Uterus (tissue), 2 donors: ENCODE measurements at regions not wholly inside any gene's neighbourhood (a gene's known extent, or its start where the extent isn't known, plus 50 kb on each side); places are given as distances from the start of the nearest gene placed in this dataset.

Source experiments
- POLR2A ChIP-seq, 2 donors: fragments of 450-650 bp; IDR thresholded peaks; one replicate each; pipeline ENCODE4 v1.6.1; 2016; ENCODE audit warnings: antibody characterized with exemption in 2 of 2, mild to moderate bottlenecking in 1 of 2, moderate library complexity in 1 of 2
- TF ChIP-seq, protein P1 (sequence below), 4 experiments: fragments of 200-600 bp in 2 of 4; fragments of 450-650 bp in 2 of 4; sonication (generic) in 2 of 4; IDR thresholded peaks; one replicate each; pipeline ENCODE4 v1.5.1; 2016 to 2019; ENCODE audit warnings: antibody characterized with exemption in 4 of 4, mild to moderate bottlenecking in 2 of 4, moderate library complexity in 1 of 4

DNA sequence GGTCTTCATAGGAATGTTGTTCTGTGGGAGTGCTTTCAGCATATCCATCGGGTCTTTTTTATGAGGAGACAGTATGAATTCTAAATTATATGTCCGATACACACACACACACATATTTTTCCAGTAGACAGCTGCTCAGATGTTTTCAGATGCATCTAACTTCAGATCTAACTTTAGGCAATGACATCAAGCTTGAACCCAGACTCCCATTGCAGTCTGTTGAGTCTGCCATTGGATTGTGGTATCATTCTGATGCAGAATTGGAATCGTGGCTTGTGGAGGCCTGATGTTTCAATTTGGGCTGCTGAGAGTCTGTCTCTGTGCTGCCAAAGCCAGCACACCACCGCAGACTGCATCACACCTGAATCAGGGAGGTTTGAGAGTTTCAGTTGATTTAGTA, 376.4 kb downstream of the OSTF1 start:
- TF ChIP-seq, protein P1, sequence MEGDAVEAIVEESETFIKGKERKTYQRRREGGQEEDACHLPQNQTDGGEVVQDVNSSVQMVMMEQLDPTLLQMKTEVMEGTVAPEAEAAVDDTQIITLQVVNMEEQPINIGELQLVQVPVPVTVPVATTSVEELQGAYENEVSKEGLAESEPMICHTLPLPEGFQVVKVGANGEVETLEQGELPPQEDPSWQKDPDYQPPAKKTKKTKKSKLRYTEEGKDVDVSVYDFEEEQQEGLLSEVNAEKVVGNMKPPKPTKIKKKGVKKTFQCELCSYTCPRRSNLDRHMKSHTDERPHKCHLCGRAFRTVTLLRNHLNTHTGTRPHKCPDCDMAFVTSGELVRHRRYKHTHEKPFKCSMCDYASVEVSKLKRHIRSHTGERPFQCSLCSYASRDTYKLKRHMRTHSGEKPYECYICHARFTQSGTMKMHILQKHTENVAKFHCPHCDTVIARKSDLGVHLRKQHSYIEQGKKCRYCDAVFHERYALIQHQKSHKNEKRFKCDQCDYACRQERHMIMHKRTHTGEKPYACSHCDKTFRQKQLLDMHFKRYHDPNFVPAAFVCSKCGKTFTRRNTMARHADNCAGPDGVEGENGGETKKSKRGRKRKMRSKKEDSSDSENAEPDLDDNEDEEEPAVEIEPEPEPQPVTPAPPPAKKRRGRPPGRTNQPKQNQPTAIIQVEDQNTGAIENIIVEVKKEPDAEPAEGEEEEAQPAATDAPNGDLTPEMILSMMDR (IDR thresholded peaks at IDR 0.05) = no peak
- TF ChIP-seq POLR2A (IDR thresholded peaks at IDR 0.05) = no peak
